A549 (cell line): ENCODE measurements at regions not wholly inside any gene's neighbourhood (a gene's known extent, or its start where the extent isn't known, plus 50 kb on each side); places are given as distances from the start of the nearest gene placed in this dataset.

Experiments
- FOSL2 ChIP-seq, 2 experiments: fragments of 450-650 bp in 1 of 2; fragments of >200 bp in 1 of 2; sonication (Bioruptor Twin) in 1 of 2; formaldehyde crosslinking; IDR thresholded peaks; 2 replicates each; pipeline versions ENCODE4 v1.5.0 to v1.6.1; 2016 to 2020; ENCODE audit warnings: mild to moderate bottlenecking in 1 of 2, moderate library complexity in 1 of 2
- JUNB ChIP-seq: fragments of >200 bp; sonication (Bioruptor Twin); formaldehyde crosslinking; IDR thresholded peaks from 2 replicates; pipeline ENCODE4 v1.6.1; 2016
- ZNF302 ChIP-seq: fragments of 250-450 bp; sonication (Bioruptor Pico); IDR thresholded peaks from 2 replicates; pipeline ENCODE4 v1.9.0; 2021; ENCODE audit warnings: inconsistent platforms, mild to moderate bottlenecking, moderate library complexity
- TF ChIP-seq, protein P1 (sequence below): fragments of >200 bp; sonication (Bioruptor Twin); formaldehyde crosslinking; IDR thresholded peaks from 3 replicates; pipeline ENCODE4 v1.5.1; 2016

DNA sequence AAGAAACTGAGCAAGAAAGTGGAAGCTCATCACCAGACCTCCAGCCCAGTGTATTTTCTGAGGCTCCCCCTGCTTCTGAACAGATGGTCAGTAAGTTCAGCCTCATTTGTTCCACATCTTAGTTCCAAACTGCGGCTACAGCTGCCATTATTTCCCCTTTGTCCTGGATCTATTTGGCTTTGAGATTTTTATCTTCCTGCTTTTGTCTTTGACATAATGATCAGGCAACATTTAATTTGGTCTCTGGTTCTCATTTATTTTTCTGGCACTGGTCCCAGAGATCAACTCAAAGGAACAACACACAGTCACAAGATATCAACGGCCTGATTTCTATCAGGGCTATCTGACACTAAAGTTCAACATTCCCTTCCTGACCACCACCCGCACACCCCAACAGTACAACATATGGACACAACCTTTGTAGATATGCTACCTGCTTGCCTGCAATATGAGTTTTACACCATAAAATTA is 137.5 kb downstream of the FAM76B start:
- TF ChIP-seq FOSL2 (IDR thresholded peaks at IDR 0.05) (no peak), FOSL2 (CRISPR knock-in tag; IDR thresholded peaks at IDR 0.05) (no peak), ZNF302 (CRISPR knock-in tag) (no peak), JUNB (no peak)
- TF ChIP-seq, protein P1, sequence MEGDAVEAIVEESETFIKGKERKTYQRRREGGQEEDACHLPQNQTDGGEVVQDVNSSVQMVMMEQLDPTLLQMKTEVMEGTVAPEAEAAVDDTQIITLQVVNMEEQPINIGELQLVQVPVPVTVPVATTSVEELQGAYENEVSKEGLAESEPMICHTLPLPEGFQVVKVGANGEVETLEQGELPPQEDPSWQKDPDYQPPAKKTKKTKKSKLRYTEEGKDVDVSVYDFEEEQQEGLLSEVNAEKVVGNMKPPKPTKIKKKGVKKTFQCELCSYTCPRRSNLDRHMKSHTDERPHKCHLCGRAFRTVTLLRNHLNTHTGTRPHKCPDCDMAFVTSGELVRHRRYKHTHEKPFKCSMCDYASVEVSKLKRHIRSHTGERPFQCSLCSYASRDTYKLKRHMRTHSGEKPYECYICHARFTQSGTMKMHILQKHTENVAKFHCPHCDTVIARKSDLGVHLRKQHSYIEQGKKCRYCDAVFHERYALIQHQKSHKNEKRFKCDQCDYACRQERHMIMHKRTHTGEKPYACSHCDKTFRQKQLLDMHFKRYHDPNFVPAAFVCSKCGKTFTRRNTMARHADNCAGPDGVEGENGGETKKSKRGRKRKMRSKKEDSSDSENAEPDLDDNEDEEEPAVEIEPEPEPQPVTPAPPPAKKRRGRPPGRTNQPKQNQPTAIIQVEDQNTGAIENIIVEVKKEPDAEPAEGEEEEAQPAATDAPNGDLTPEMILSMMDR = no peak
